ENCODE measurements at regions not wholly inside any gene's neighbourhood (a gene's known extent, or its start where the extent isn't known, plus 50 kb on each side); places are given as distances from the start of the nearest gene placed in this dataset.
"Not testable (repeated sequence)": the region's sequence is repeated elsewhere in the genome, so short reads cannot be mapped to it uniquely, and the experiment has no call there.

- no peak for DNase-seq (ENCODE audit: low spot score in 2 of 2)
- intact Hi-C loops (cut with DNase I) = no loop called here
- H3K36me3 ChIP-seq = no peaks in the 10 kb centered on the region
- no peak overlapping the region for H3K27ac ChIP-seq
- no peaks in the 10 kb centered on the region for H3K27me3 ChIP-seq
- no peak overlapping the region for H3K4me3 ChIP-seq
- no peaks in the 10 kb centered on the region for H3K4me1 ChIP-seq
- H3K9me3 ChIP-seq = peaks cover 0 to 5% of the 10 kb centered on the region in 2 donors
- TF ChIP-seq CTCF (IDR thresholded peaks at IDR 0.05) = no peak
These were observed 270.5 kb downstream of the BCAT1 start for GRCh38 chr12:24678436-24678835.

- H3K9me3 ChIP-seq = no peaks in the 10 kb centered on the region
- no peak overlapping the region for H3K27ac ChIP-seq
- H3K4me1 ChIP-seq = no peaks in the 10 kb centered on the region
- H3K4me3 ChIP-seq = no peak overlapping the region
- intact Hi-C loops (cut with DNase I) = no loop called here
- no peaks in the 10 kb centered on the region for H3K36me3 ChIP-seq
- H3K27me3 ChIP-seq = no peaks in the 10 kb centered on the region
- no peak for DNase-seq (ENCODE audit: low spot score in 2 of 2)
- TF ChIP-seq CTCF (IDR thresholded peaks at IDR 0.05) = no peak
These were observed 280.3 kb downstream of the BCAT1 start for GRCh38 chr12:24668563-24668962.

GRCh38 chr12:24664161-24664880 is 284.6 kb downstream of the BCAT1 start:
- intact Hi-C loops (cut with DNase I) = no loop called here
- Histone ChIP-seq H3K36me3 (no peaks in the 10 kb centered on the region), H3K27me3 (no peaks in the 10 kb centered on the region), H3K4me1 (no peaks in the 10 kb centered on the region), H3K4me3 (no peak overlapping the region), H3K27ac (no peak overlapping the region), H3K9me3 (no peaks in the 10 kb centered on the region)
- no peak for TF ChIP-seq CTCF (IDR thresholded peaks at IDR 0.05)
- DNase-seq (ENCODE audit: low spot score in 2 of 2) = no peak

- intact Hi-C loops (cut with DNase I) = no loop called here
- peak in 1 of 2 donors; percentile 67 for DNase-seq (ENCODE audit: low spot score in 2 of 2)
- no peak overlapping the region for H3K4me3 ChIP-seq
These were observed 287.2 kb downstream of the BCAT1 start for GRCh38 chr12:24661657-24662096.

GRCh38 chr12:24659016-24659415 is 289.9 kb downstream of the BCAT1 start:
- no peak overlapping the region for H3K27ac ChIP-seq
- H3K4me1 ChIP-seq = no peaks in the 10 kb centered on the region
- H3K36me3 ChIP-seq = no peaks in the 10 kb centered on the region
- no peak overlapping the region for H3K4me3 ChIP-seq
- TF ChIP-seq CTCF (IDR thresholded peaks at IDR 0.05) = no peak
- peaks cover 0 to under 1% of the 10 kb centered on the region in 2 donors for H3K9me3 ChIP-seq
- DNase-seq (ENCODE audit: low spot score in 2 of 2) = no peak
- intact Hi-C loops (cut with DNase I) = no loop called here
- no peaks in the 10 kb centered on the region for H3K27me3 ChIP-seq

More at GRCh38 chr12:24661657-24662096, 287.2 kb downstream of the BCAT1 start:
- no peak for TF ChIP-seq CTCF (IDR thresholded peaks at IDR 0.05)
- H3K27ac ChIP-seq = no peak overlapping the region
- H3K9me3 ChIP-seq = no peaks in the 10 kb centered on the region
- no peaks in the 10 kb centered on the region for H3K4me1 ChIP-seq
- H3K36me3 ChIP-seq = no peaks in the 10 kb centered on the region
- no peaks in the 10 kb centered on the region for H3K27me3 ChIP-seq

GRCh38 chr12:24654344-24654743 is 294.6 kb downstream of the BCAT1 start:
- H3K4me3 ChIP-seq; H3K36me3 ChIP-seq; H3K9me3 ChIP-seq; H3K27me3 ChIP-seq; intact Hi-C loops (cut with DNase I); DNase-seq (ENCODE audit: low spot score in 2 of 2); H3K27ac ChIP-seq; H3K4me1 ChIP-seq: not testable (repeated sequence)

Data from ascending aorta (tissue), 2 donors.